SK-N-SH (cell line): ENCODE measurements at regions not wholly inside any gene's neighbourhood (a gene's known extent, or its start where the extent isn't known, plus 50 kb on each side); places are given as distances from the start of the nearest gene placed in this dataset.
"Not testable (repeated sequence)": the region's sequence is repeated elsewhere in the genome, so short reads cannot be mapped to it uniquely, and the experiment has no call there.

Experiments used
- CTCF ChIA-PET: fragments of 300-600, 350-600 bp; formaldehyde crosslinking; extraction: SDS; loops from one replicate; lab custom pipeline; 2021; lab: Yijun Ruan, JAX
- POLR2A ChIA-PET: fragments of 350-600 bp; sonication (Branson Sonifier 250); formaldehyde crosslinking; extraction: SDS; loops from one replicate; lab custom pipeline; 2020; ENCODE audit warnings: antibody characterized with exemption, inconsistent platforms; lab: Yijun Ruan, JAX
- DNase-seq: peaks from one replicate; pipeline ENCODE4 v3.0.0; 2012
- H2AFZ ChIP-seq: fragments of 200-600 bp; sonication (generic); 2 replicates; pipeline ENCODE4 v1.8.1; 2016; ENCODE audit warnings: antibody characterized with exemption, mild to moderate bottlenecking, low read depth
- H3F3A ChIP-seq: fragments of 200-600 bp; sonication (generic); replicated peaks from 2 replicates; pipeline ENCODE3; 2016; ENCODE audit warnings: antibody characterized with exemption, mild to moderate bottlenecking; ENCODE audit not compliant: insufficient read depth
- H3K27ac ChIP-seq, 2 experiments: fragments of 200-500 bp in 1 of 2; fragments of 200-600 bp in 1 of 2; sonication (Bioruptor generic) in 1 of 2; sonication (generic), shearing (Covaris generic) in 1 of 2; 2 replicates each; pipeline versions ENCODE4 v1.5.1 to v1.6.1; 2014 to 2016; ENCODE audit warnings: low read depth in 2 of 2, inconsistent platforms in 1 of 2, low read length in 1 of 2, mild to moderate bottlenecking in 1 of 2, mixed read lengths in 1 of 2
- H3K27me3 ChIP-seq: fragments of 200-600 bp; sonication (generic), shearing (Covaris generic); 2 replicates; pipeline ENCODE4 v1.6.1; 2016; ENCODE audit warnings: mixed run types; ENCODE audit not compliant: insufficient read depth
- H3K36me3 ChIP-seq, 2 experiments: fragments of 200-500 bp in 1 of 2; fragments of 200-600 bp in 1 of 2; sonication (Bioruptor generic) in 1 of 2; sonication (generic) in 1 of 2; replicated peaks in 1 of 2; 2 replicates each; pipeline versions ENCODE3 to v1.5.1; 2014 to 2016; ENCODE audit warnings: low read length in 1 of 2, mild to moderate bottlenecking in 1 of 2; ENCODE audit not compliant: insufficient read depth in 2 of 2, control insufficient read depth in 1 of 2
- H3K4me1 ChIP-seq, 2 experiments: fragments of 200-500 bp in 1 of 2; fragments of 200-600 bp in 1 of 2; sonication (Bioruptor generic) in 1 of 2; sonication (generic), shearing (Covaris generic) in 1 of 2; 2 replicates each; pipeline versions ENCODE4 v1.5.1 to v1.6.1; 2014 to 2016; ENCODE audit warnings: low read depth in 1 of 2, low read length in 1 of 2, mixed run types in 1 of 2; ENCODE audit not compliant: insufficient read depth in 2 of 2, control insufficient read depth in 1 of 2
- H3K4me2 ChIP-seq: fragments of 200-600 bp; sonication (generic), shearing (Covaris generic); 2 replicates; pipeline ENCODE4 v1.6.1; 2017; ENCODE audit warnings: mixed run types
- H3K4me3 ChIP-seq, 2 experiments: fragments of 200-500 bp in 1 of 2; fragments of 200-600 bp in 1 of 2; sonication (Bioruptor generic) in 1 of 2; sonication (generic), shearing (Covaris generic) in 1 of 2; 2 replicates each; pipeline versions ENCODE4 v1.5.1 to v1.8.1; 2014 to 2016; ENCODE audit warnings: low read depth in 2 of 2, inconsistent platforms in 1 of 2, low read length in 1 of 2, mild to moderate bottlenecking in 1 of 2, mixed read lengths in 1 of 2, moderate library complexity in 1 of 2
- H3K79me2 ChIP-seq: fragments of 200-600 bp; sonication (generic); 2 replicates; pipeline ENCODE4 v1.8.1; 2017; ENCODE audit warnings: mild to moderate bottlenecking; ENCODE audit not compliant: insufficient read depth
- H3K9ac ChIP-seq: fragments of 200-600 bp; sonication (generic); 2 replicates; pipeline ENCODE4 v1.6.1; 2017; ENCODE audit warnings: mixed run types
- H3K9me2 ChIP-seq: fragments of 200-600 bp; sonication (generic); 2 replicates; pipeline ENCODE4 v1.6.1; 2017; ENCODE audit warnings: mixed run types
- H3K9me3 ChIP-seq: fragments of 200-600 bp; sonication (generic); 2 replicates; pipeline ENCODE4 v1.6.1; 2017; ENCODE audit warnings: mixed run types, mild to moderate bottlenecking, moderate library complexity
- H4K20me1 ChIP-seq: fragments of 200-600 bp; sonication (generic); 2 replicates; pipeline ENCODE4 v1.6.1; 2017; ENCODE audit warnings: mild to moderate bottlenecking, mixed run types; ENCODE audit not compliant: insufficient read depth
- EP300 ChIP-seq, 2 experiments: IDR thresholded peaks; 2 replicates each; pipeline versions ENCODE4 v1.4.0 to v1.6.1; 2012; ENCODE audit warnings: borderline replicate concordance in 1 of 2, low read depth in 1 of 2, low read length in 1 of 2
- FOSL2 ChIP-seq: IDR thresholded peaks from 2 replicates; pipeline ENCODE4 v1.4.0; 2012; ENCODE audit warnings: low read depth, mild to moderate bottlenecking, moderate library complexity, borderline replicate concordance
- GATA2 ChIP-seq: sonication (generic); formaldehyde crosslinking; IDR thresholded peaks from 2 replicates; pipeline ENCODE4 v1.5.0; 2020; ENCODE audit warnings: mild to moderate bottlenecking, missing genetic modification reagents
- MEF2A ChIP-seq: IDR thresholded peaks from 2 replicates; pipeline ENCODE4 v1.4.0; 2012; ENCODE audit warnings: low read depth, borderline replicate concordance
- SIN3A ChIP-seq: IDR thresholded peaks from 2 replicates; pipeline ENCODE4 v1.6.1; 2012; ENCODE audit warnings: low read depth, mild to moderate bottlenecking, low read length, moderate library complexity, borderline replicate concordance
- SMC3 ChIP-seq: IDR thresholded peaks from 2 replicates; pipeline ENCODE4 v1.6.1; 2012; ENCODE audit warnings: low read depth, low read length, improper control_type of control experiment
- TEAD4 ChIP-seq: IDR thresholded peaks from 2 replicates; pipeline ENCODE4 v1.4.0; 2012; ENCODE audit warnings: mild to moderate bottlenecking, borderline replicate concordance; ENCODE audit not compliant: insufficient read depth
- WGBS: methylation state at CpG from one replicate; pipeline ENCODE4 v1.1.6; 2017; ENCODE audit warnings: low lambda C conversion rate; 5-methylcytosine and 5-hydroxymethylcytosine counted together
- TF ChIP-seq, protein P1 (sequence below): fragments of 150-350 bp; IDR thresholded peaks from 2 replicates; pipeline ENCODE4 v1.6.1; 2017; ENCODE audit warnings: antibody characterized with exemption, low read length, low read depth, borderline replicate concordance

DNA sequence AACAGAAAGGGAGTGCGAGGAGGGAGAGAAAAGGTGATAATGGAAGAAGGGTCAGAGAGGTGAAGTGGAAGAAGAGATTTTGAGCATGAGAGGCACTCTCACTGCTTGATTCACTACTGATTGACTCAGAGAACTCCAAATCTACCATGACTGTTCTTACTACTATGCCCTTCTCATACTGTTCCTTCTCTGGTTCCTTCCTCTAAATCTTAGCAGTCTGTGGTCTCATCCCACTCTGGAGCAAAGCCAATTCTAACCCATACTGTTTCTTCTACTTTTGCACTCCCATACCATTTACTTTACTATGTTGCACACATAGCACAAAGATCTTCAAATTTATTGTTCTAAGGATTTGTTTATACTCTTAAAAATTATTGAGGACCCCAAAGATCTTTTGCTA lies 100.8 kb downstream of the DTWD1 start:
- POLR2A ChIA-PET: no interaction called here

DNA sequence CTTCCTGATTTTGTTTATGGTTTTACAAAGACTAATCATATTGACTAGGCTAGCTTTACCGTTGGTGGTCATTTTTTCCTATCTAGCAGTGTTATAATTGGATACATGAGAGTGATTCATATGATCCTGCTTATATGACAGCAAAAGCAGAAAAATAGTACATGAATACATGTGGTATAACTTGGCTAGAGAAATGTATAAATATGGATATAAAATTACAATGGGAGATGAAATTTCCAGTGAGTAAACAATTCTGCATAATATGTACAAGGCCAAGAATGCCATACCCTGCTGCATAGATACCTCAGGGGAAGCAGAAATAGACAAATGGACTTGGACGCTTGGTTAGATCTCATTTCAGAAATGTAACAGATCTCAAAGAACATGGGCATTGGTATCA lies 103.1 kb downstream of the DTWD1 start:
- Histone ChIP-seq H3K79me2 (no peaks in the 10 kb centered on the region), H3K4me1 (no peaks in the 10 kb centered on the region), H3K27me3 (no peaks in the 10 kb centered on the region), H3K36me3 (no peaks in the 10 kb centered on the region), H3K4me3 (no peak overlapping the region), H4K20me1 (no peaks in the 10 kb centered on the region), H3K9me2 (no peaks in the 10 kb centered on the region), H2AFZ (no peak overlapping the region), H3K9ac (no peak overlapping the region), H3K27ac (no peak overlapping the region), H3F3A (no peaks in the 10 kb centered on the region), H3K4me2 (no peak overlapping the region), H3K9me3 (no peaks in the 10 kb centered on the region)
- no peak for TF ChIP-seq MEF2A
- DNase-seq: no peak
- 38% methylated on average over 2 of the region's 2 CpGs for WGBS
- ChIA-PET CTCF (no interaction called here), POLR2A (no interaction called here)

More for the DNA sequence above, 100.8 kb downstream of the DTWD1 start:
- Histone ChIP-seq H3F3A (no peaks in the 10 kb centered on the region), H3K4me2 (no peak overlapping the region), H3K27me3 (no peaks in the 10 kb centered on the region), H3K79me2 (no peaks in the 10 kb centered on the region)
- WGBS: 38% methylated on average over 1 of the region's 1 CpG
- CTCF ChIA-PET: interaction anchor here (1.2 kb wide), 1 partner anchor 13 kb away, joined by 6 read pairs; no protein-coding TSS in a partner anchor
- TF ChIP-seq, protein P1, sequence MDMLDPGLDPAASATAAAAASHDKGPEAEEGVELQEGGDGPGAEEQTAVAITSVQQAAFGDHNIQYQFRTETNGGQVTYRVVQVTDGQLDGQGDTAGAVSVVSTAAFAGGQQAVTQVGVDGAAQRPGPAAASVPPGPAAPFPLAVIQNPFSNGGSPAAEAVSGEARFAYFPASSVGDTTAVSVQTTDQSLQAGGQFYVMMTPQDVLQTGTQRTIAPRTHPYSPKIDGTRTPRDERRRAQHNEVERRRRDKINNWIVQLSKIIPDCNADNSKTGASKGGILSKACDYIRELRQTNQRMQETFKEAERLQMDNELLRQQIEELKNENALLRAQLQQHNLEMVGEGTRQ: no peak
- TF ChIP-seq EP300 (IDR thresholded peaks at IDR 0.05; ENCODE audit: borderline replicate concordance in 1 of 2, low read depth in 1 of 2, low read length in 1 of 2): no peak
- TF ChIP-seq SIN3A: no peak
- TF ChIP-seq FOSL2: no peak
- TF ChIP-seq GATA2 (CRISPR knock-in tag): no peak
- TF ChIP-seq SMC3: no peak
- TF ChIP-seq, all 33 proteins: peak for 0
- H3K4me3 ChIP-seq: no peak overlapping the region
- no peak overlapping the region for H2AFZ ChIP-seq
- H3K36me3 ChIP-seq: no peaks in the 10 kb centered on the region
- H3K9ac ChIP-seq: no peak overlapping the region
- DNase-seq: no peak
- no peaks in the 10 kb centered on the region for H3K9me3 ChIP-seq
- H3K9me2 ChIP-seq: no peaks in the 10 kb centered on the region
- H4K20me1 ChIP-seq: no peaks in the 10 kb centered on the region
- no peaks in the 10 kb centered on the region for H3K4me1 ChIP-seq
- H3K27ac ChIP-seq: no peak overlapping the region

- Histone ChIP-seq H3K27me3 (no peaks in the 10 kb centered on the region), H3K9me3 (no peaks in the 10 kb centered on the region), H3K9ac (no peak overlapping the region), H2AFZ (no peak overlapping the region), H3K4me2 (no peak overlapping the region), H3K4me3 (no peak overlapping the region), H3K4me1 (no peaks in the 10 kb centered on the region), H3K36me3 (no peaks in the 10 kb centered on the region), H3K27ac (no peak overlapping the region), H3F3A (no peaks in the 10 kb centered on the region), H3K79me2 (no peaks in the 10 kb centered on the region), H4K20me1 (no peaks in the 10 kb centered on the region), H3K9me2 (no peaks in the 10 kb centered on the region)
- DNase-seq: no peak
- no peak for TF ChIP-seq TEAD4
- CTCF ChIA-PET: no interaction called here
- WGBS: 41% methylated on average over 5 of the region's 5 CpGs
- POLR2A ChIA-PET: no interaction called here
Measured at GRCh38 chr15:49731187-49732099, 110.6 kb downstream of the DTWD1 start.

GRCh38 chr15:49732109-49732508 lies 111.3 kb downstream of the DTWD1 start:
- H4K20me1 ChIP-seq, H3K36me3 ChIP-seq, DNase-seq, H3K9me2 ChIP-seq, H3K4me2 ChIP-seq, H2AFZ ChIP-seq, POLR2A ChIA-PET, H3F3A ChIP-seq, H3K9ac ChIP-seq, H3K27me3 ChIP-seq, CTCF ChIA-PET, H3K4me3 ChIP-seq, H3K79me2 ChIP-seq, H3K27ac ChIP-seq, H3K9me3 ChIP-seq, H3K4me1 ChIP-seq: not testable (repeated sequence)
- WGBS: 49% methylated on average over 10 of the region's 10 CpGs

DNA sequence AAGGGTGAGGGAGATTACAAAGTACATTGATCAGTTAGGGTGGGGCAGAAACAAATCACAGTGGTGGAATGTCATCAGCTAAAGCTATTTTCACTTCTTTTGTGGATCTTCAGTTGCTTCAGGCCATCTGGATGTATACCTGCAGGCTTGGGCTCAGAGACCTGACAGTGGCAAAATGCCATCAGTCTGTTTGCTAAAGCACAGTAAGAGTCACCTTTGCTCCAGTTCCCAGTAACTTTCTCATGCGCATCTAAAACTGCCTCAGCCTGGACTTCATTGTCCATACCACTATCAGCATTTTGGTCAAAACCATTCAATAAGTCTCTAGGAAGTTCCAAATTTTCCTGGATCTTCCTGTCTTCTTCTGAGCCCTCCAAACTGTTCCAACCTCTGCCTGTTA lies 113.2 kb downstream of the DTWD1 start:
- H3K4me1 ChIP-seq, DNase-seq, POLR2A ChIA-PET, CTCF ChIA-PET, H3K27me3 ChIP-seq, H3K27ac ChIP-seq, H3K79me2 ChIP-seq, H3K36me3 ChIP-seq, H3K4me2 ChIP-seq, H3K9me3 ChIP-seq, H2AFZ ChIP-seq, H3K9me2 ChIP-seq, H3F3A ChIP-seq, H3K9ac ChIP-seq, H3K4me3 ChIP-seq, H4K20me1 ChIP-seq: not testable (repeated sequence)
- 100% methylated on average over 1 of the region's 1 CpG for WGBS
